ENCODE measurements at regions not wholly inside any gene's neighbourhood (a gene's known extent, or its start where the extent isn't known, plus 50 kb on each side); places are given as distances from the start of the nearest gene placed in this dataset.
"Not testable (repeated sequence)": the region's sequence is repeated elsewhere in the genome, so short reads cannot be mapped to it uniquely, and the experiment has no call there.

DNA sequence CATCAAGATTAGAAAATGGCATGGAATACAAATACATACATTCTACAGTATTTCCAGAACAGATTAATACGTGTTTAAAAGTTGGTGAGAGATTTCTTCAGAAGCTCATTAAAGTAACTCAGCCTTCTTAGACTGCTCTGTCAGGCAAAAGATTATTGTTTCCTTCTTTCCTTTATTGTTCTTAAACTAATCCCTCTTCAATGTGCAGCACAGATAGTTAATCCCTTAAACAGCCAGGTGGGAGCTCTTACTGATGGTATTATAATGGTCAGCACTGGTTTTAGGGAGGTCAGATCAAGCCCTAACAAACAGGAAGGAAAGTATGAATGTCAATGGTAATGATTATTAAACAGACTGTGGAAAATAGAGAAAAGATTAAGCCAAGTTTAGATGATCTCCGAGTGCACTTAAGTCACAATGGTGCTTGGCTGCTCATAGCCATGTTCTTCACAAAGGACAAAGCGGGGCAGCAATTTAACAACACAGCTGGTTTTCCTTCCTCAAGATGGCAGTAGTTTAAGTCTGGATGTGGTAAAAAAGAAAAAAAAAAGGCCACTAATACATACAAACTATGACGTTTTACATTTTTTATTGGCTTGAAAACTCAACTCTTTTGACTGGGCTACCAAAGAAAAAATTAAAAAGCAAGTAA lies 992.6 kb downstream of the PCDH9 start:
- TF ChIP-seq CTCF (IDR thresholded peaks at IDR 0.05; ENCODE audit: low read depth, low read length) = no peak
- no peak for DNase-seq (ENCODE audit: extremely low read depth, low read depth)

DNA sequence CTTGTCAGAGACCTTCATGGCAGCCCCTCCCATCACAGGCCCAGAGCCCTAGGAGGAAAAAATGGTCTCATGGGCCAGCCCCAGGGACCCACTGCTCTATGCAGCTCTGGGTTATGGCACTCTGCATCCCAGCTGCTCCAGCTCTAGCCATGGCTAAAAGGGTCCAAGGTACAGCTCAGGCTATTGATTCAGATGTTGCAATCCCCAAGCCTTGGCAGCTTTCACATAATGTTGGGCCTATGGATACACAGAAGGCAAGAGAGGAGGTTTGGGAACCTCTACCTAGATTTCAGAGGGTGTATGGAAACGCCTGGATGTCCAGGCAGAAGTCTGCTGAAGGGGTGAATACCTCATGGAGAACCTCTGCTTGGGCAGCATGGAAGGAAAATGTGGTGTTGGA lies 996.0 kb downstream of the PCDH9 start:
- no peak for DNase-seq (ENCODE audit: extremely low read depth, low read depth)
- TF ChIP-seq CTCF (IDR thresholded peaks at IDR 0.05; ENCODE audit: low read depth, low read length) = no peak

GRCh38 chr13:66231958-66232357 lies 998.2 kb downstream of the PCDH9 start:
- not testable (repeated sequence) for DNase-seq (ENCODE audit: extremely low read depth, low read depth)

DNA sequence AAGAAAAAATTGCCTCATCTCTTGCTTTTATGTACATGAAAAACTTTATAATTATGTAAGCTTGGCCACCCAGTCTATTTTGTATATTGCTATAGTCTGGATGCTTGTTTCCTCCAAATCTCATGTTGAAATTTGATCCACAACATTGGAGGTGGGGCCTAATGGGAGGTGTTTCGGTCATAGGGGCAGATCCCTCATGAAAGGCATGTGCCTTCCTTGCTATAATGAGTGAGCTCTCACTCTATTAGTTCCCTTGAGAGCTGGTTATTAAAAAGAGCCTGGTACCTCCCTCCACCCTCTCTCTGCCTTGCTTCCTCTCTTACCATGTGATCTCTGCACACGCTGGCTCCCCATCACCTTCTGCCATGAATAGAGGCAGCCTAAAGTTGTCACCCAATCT lies 1005.1 kb downstream of the PCDH9 start:
- DNase-seq (ENCODE audit: extremely low read depth, low read depth) = no peak
- TF ChIP-seq CTCF (IDR thresholded peaks at IDR 0.05; ENCODE audit: low read depth, low read length) = no peak

DNA sequence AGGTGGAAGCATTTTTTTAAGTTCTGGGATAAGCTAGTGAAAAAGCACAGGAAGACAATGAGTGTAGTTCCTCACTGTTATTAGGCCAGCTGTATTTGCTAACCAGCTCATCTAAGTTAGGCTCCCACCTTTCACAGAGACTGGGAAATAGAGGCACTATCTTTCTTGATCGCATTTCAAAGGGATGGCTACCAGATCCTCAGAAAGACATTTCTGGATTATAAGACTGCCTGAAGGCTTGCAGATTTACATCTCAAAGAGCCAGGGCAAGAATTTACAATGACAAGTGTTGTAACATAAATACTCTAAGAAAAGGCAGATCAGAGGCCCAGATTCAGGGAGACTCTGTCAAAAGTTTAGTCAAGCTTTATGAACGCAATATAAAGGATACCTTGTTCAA lies 1005.5 kb downstream of the PCDH9 start:
- DNase-seq (ENCODE audit: extremely low read depth, low read depth) = no peak
- TF ChIP-seq CTCF (IDR thresholded peaks at IDR 0.05; ENCODE audit: low read depth, low read length) = no peak

DNA sequence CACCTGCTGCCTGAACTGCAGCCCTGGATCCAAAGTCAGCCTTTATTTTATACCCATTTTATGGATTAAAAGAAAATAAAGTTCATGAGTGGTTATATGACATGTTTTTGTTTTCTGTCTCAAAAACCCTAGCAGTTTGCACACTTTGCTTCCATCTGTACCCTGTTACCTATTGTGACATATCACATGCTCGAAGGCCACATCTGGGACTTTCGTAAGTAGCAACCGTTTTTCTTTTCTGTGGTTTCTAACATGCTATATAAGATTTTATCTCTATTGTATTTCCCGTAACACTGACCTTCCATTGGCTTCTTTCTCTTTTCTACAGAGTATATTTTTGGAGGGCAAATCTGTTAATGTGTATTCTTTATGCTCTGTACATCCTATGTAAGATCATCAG lies 1007.2 kb downstream of the PCDH9 start:
- no peak for TF ChIP-seq CTCF (IDR thresholded peaks at IDR 0.05; ENCODE audit: low read depth, low read length)
- no peak for DNase-seq (ENCODE audit: extremely low read depth, low read depth)

DNA sequence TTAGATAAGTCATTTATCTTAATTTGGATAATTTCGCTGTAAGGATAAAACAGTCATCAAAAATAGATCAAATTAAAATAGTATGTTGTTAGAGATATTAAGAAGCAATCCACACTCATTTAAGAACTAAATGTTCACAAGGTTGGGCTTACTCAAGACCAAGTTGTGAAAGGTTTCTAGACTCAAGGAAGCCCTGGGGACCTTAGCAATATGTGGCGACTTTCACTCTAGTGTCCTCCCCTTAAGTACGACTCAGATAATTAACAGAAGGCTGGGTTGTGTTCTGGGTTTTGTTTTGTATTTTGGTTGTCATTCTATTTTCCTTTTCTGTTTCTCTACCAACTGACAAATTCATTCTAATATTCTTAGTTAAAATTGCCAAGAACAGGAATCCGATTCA lies 1008.0 kb downstream of the PCDH9 start:
- TF ChIP-seq CTCF (IDR thresholded peaks at IDR 0.05; ENCODE audit: low read depth, low read length) = no peak
- DNase-seq (ENCODE audit: extremely low read depth, low read depth) = no peak

DNA sequence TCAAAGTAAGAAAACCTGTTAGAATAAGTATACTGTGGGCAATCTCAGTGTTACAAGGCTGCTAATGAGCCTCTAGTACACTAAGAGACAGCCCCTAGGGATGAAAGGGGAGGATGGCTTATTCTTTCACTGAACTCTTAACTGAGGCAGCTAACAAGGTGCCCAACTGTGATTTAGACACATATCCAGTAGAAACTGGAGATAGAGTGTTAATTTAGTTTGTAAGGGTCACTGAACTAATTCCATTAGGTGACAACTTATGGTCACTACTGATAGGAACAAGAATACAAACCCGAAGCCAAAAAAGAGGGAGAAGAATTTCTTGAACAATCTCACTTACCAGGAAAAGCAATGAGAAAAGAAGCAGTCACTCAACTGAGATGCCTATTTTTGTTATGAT lies 1010.6 kb downstream of the PCDH9 start:
- TF ChIP-seq CTCF (IDR thresholded peaks at IDR 0.05; ENCODE audit: low read depth, low read length) = no peak
- no peak for DNase-seq (ENCODE audit: extremely low read depth, low read depth)

Measured in AG09319 (cell line).